Activated CD8-positive, alpha-beta T cell treated with anti-CD3 and anti-CD28 coated beads for 36 hours (primary cell): ENCODE measurements at regions not wholly inside any gene's neighbourhood (a gene's known extent, or its start where the extent isn't known, plus 50 kb on each side); places are given as distances from the start of the nearest gene placed in this dataset.

Source experiments
- ATAC-seq: fragments of 200-7000 bp; cut with Tn5 transposase; one replicate; pipeline ENCODE4 v1.10.0; 2021; ENCODE audit warnings: mild to moderate bottlenecking, moderate library complexity
- CTCF ChIA-PET: fragments of 350-600 bp; sonication (Branson Sonifier 250); formaldehyde crosslinking; loops from one replicate; lab custom pipeline; 2021; ENCODE audit warnings: antibody characterized with exemption; lab: Charles Lee
- POLR2A ChIA-PET: fragments of 350-600 bp; sonication (Branson Sonifier 250); formaldehyde crosslinking; loops from one replicate; lab custom pipeline; 2021; ENCODE audit warnings: antibody characterized with exemption; lab: Charles Lee
- DNase-seq: peaks from one replicate; pipeline ENCODE4 v3.0.0-alpha.2; 2020
- H3K27ac Mint-ChIP-seq: one replicate; pipeline ENCODE4 v1.8.0; 2021; ENCODE audit warnings: mild to moderate bottlenecking, mixed read lengths
- H3K27me3 Mint-ChIP-seq: one replicate; pipeline ENCODE4 v1.8.0; 2021; ENCODE audit warnings: mixed read lengths
- H3K36me3 Mint-ChIP-seq: one replicate; pipeline ENCODE4 v1.8.0; 2021; ENCODE audit warnings: low read depth, mixed read lengths
- H3K4me1 Mint-ChIP-seq: one replicate; pipeline ENCODE4 v1.8.0; 2021; ENCODE audit warnings: low read depth, mixed read lengths
- H3K4me3 Mint-ChIP-seq: one replicate; pipeline ENCODE4 v1.8.0; 2021; ENCODE audit warnings: mild to moderate bottlenecking, moderate library complexity, mixed read lengths
- H3K9me3 Mint-ChIP-seq: one replicate; pipeline ENCODE4 v1.8.0; 2021; ENCODE audit warnings: mixed read lengths
- CTCF ChIP-seq: fragments of 200-600 bp; IDR thresholded peaks from one replicate; pipeline ENCODE4 v1.8.0; 2022; ENCODE audit warnings: antibody characterized with exemption, mild to moderate bottlenecking
- intact Hi-C: fragments of 100-400 bp; cut with micrococcal nuclease; formaldehyde crosslinking; loops from one replicate; pipeline ENCODE4 v1.10.0; 2022

GRCh38 chr5:148913493-148913892 lies 87.1 kb downstream of the ADRB2 start:
- H3K4me1 Mint-ChIP-seq, result peaks cover 6% of the 10 kb centered on the region
- peaks cover 4% of the 10 kb centered on the region for H3K27me3 Mint-ChIP-seq
- DNase-seq, result no peak
- H3K27ac Mint-ChIP-seq, result no peak overlapping the region
- no peak for ATAC-seq
- H3K9me3 Mint-ChIP-seq, result no peaks in the 10 kb centered on the region
- TF ChIP-seq CTCF, result no peak
- ChIA-PET CTCF (interaction anchor here (1.4 kb wide), 2 partner anchors 44 to 69 kb away, joined by 3 to 8 read pairs; no protein-coding TSS in a partner anchor), POLR2A (interaction anchor here (0.6 kb wide), 1 partner anchor 87 kb away, joined by 3 read pairs; the partner anchor contains the start of gene ADRB2)
- H3K4me3 Mint-ChIP-seq, result no peak overlapping the region
- intact Hi-C loops, result no loop called here
- no peaks in the 10 kb centered on the region for H3K36me3 Mint-ChIP-seq

- POLR2A ChIA-PET, result interaction anchor here (0.6 kb wide), 1 partner anchor 88 kb away, joined by 3 read pairs; the partner anchor contains the start of gene ADRB2
- H3K9me3 Mint-ChIP-seq, result no peaks in the 10 kb centered on the region
- CTCF ChIA-PET, result interaction anchor here (1.4 kb wide), 2 partner anchors 44 to 69 kb away, joined by 3 to 8 read pairs; no protein-coding TSS in a partner anchor
Observed at GRCh38 chr5:148913985-148914431, 87.6 kb downstream of the ADRB2 start.

GRCh38 chr5:148915224-148915817 lies 88.9 kb downstream of the ADRB2 start:
- no peak for ATAC-seq
- intact Hi-C loops, result no loop called here
- no peak overlapping the region for H3K4me3 Mint-ChIP-seq
- ChIA-PET POLR2A (no interaction called here), CTCF (interaction anchor here (1.1 to 2.4 kb wide), 3 partner anchors 12 to 175 kb away, joined by 4 to 8 read pairs (median 5); no protein-coding TSS in a partner anchor)
- no peak for TF ChIP-seq CTCF
- DNase-seq, result no peak
- peaks cover 10% of the 10 kb centered on the region for H3K27me3 Mint-ChIP-seq
- H3K27ac Mint-ChIP-seq, result no peak overlapping the region
- H3K9me3 Mint-ChIP-seq, result no peaks in the 10 kb centered on the region
- H3K36me3 Mint-ChIP-seq, result no peaks in the 10 kb centered on the region
- H3K4me1 Mint-ChIP-seq, result peaks cover 5% of the 10 kb centered on the region

More at GRCh38 chr5:148913985-148914431, 87.6 kb downstream of the ADRB2 start:
- ATAC-seq (peak; percentile 45), DNase-seq (no peak)
- no peak overlapping the region for H3K27ac Mint-ChIP-seq
- TF ChIP-seq CTCF, result no peak
- H3K4me1 Mint-ChIP-seq, result peaks cover 6% of the 10 kb centered on the region
- no peak overlapping the region for H3K4me3 Mint-ChIP-seq
- intact Hi-C loops, result no loop called here
- H3K36me3 Mint-ChIP-seq, result no peaks in the 10 kb centered on the region
- H3K27me3 Mint-ChIP-seq, result peaks cover 7% of the 10 kb centered on the region

GRCh38 chr5:148920646-148921288 lies 94.4 kb downstream of the ADRB2 start:
- DNase-seq (no peak), ATAC-seq (no peak)
- H3K4me1 Mint-ChIP-seq, result peaks cover 8% of the 10 kb centered on the region
- H3K27ac Mint-ChIP-seq, result no peak overlapping the region
- ChIA-PET CTCF (no interaction called here), POLR2A (no interaction called here)
- peaks cover 28% of the 10 kb centered on the region for H3K27me3 Mint-ChIP-seq
- no peak overlapping the region for H3K4me3 Mint-ChIP-seq
- TF ChIP-seq CTCF, result no peak
- intact Hi-C loops, result no loop called here
- H3K36me3 Mint-ChIP-seq, result no peaks in the 10 kb centered on the region
- no peaks in the 10 kb centered on the region for H3K9me3 Mint-ChIP-seq

GRCh38 chr5:148921350-148921749 lies 94.9 kb downstream of the ADRB2 start:
- CTCF ChIA-PET, result no interaction called here
- Mint-ChIP-seq H3K4me1 (peaks cover 8% of the 10 kb centered on the region), H3K36me3 (no peaks in the 10 kb centered on the region), H3K4me3 (no peak overlapping the region), H3K9me3 (no peaks in the 10 kb centered on the region), H3K27ac (no peak overlapping the region), H3K27me3 (peaks cover 28% of the 10 kb centered on the region)
- intact Hi-C loops, result no loop called here
- ATAC-seq (no peak), DNase-seq (no peak)
- TF ChIP-seq CTCF, result no peak
- POLR2A ChIA-PET, result no interaction called here
